ENCODE measurements at regions not wholly inside any gene's neighbourhood (a gene's known extent, or its start where the extent isn't known, plus 50 kb on each side); places are given as distances from the start of the nearest gene placed in this dataset.

DNA sequence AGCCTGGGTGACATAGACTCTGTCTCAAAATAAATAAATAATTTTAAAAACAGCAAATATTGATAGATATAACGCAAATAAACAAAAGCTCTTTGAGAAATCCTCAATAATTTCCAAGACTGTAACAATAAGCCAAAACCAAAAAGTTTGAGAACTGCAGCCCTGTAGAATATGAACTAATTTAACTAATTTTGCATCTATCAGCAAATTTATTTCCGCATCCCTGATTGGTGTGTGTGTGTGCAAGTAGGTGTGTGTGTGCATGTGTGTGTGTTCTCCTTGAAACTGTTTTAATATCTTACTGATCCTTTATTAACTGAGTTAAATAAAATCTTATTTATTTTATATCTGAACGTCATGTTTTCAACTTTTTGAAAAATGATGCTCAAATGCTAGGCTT, 67.0 kb upstream of the ISX start:
- Histone ChIP-seq H3K27me3 (ENCODE audit: insufficient read depth, low read length) (peaks cover 10% of the 10 kb centered on the region), H2AFZ (ENCODE audit: low read depth, low read length, poor library complexity, severe bottlenecking) (no peak overlapping the region), H4K20me1 (ENCODE audit: insufficient read depth) (no peaks in the 10 kb centered on the region), H3K4me3 (replicated peaks in 1 of 2; ENCODE audit: low read depth in 1 of 2, low read length in 2 of 2) (no peak overlapping the region), H3K4me1 (ENCODE audit: control insufficient read depth in 1 of 2, insufficient read depth in 2 of 2, low read length in 2 of 2) (no peaks in the 10 kb centered on the region), H3K36me3 (ENCODE audit: control insufficient read depth in 1 of 2, insufficient read depth in 2 of 2, low read length in 2 of 2) (no peaks in the 10 kb centered on the region), H3K9ac (ENCODE audit: low read length) (no peak overlapping the region), H3K9me3 (ENCODE audit: control insufficient read depth in 1 of 2, insufficient read depth in 1 of 2, low read depth in 1 of 2, low read length in 2 of 2) (no peaks in the 10 kb centered on the region), H3K9me2 (ENCODE audit: insufficient read depth) (no peaks in the 10 kb centered on the region), H3K4me2 (ENCODE audit: low read length) (no peak overlapping the region), H3K79me2 (ENCODE audit: insufficient read depth, low read length) (no peaks in the 10 kb centered on the region), H3K27ac (ENCODE audit: low read depth, low read length) (no peak overlapping the region)
- no TSS peak for BruUV-seq (replicated peaks)
- TF ChIP-seq ZFX (IDR thresholded peaks at IDR 0.05) = no peak
- no peak for TF ChIP-seq RAD21 (IDR thresholded peaks at IDR 0.05; ENCODE audit: low read depth)
- no peak for TF ChIP-seq ZBTB33 (IDR thresholded peaks at IDR 0.05; ENCODE audit: extremely low read depth, insufficient replicate concordance, low read length)
- TF ChIP-seq EZH2 (IDR thresholded peaks at IDR 0.05) = no peak
- no peak for TF ChIP-seq SRF (IDR thresholded peaks at IDR 0.05; ENCODE audit: low read depth)
- no peak for TF ChIP-seq JUND (IDR thresholded peaks at IDR 0.05)
- no peak for TF ChIP-seq POLR2A (IDR thresholded peaks at IDR 0.05; ENCODE audit: borderline replicate concordance, extremely low read depth, insufficient read depth, insufficient read length)
- no peak for TF ChIP-seq SIN3A (IDR thresholded peaks at IDR 0.05; ENCODE audit: low read depth)
- TF ChIP-seq, protein P1, sequence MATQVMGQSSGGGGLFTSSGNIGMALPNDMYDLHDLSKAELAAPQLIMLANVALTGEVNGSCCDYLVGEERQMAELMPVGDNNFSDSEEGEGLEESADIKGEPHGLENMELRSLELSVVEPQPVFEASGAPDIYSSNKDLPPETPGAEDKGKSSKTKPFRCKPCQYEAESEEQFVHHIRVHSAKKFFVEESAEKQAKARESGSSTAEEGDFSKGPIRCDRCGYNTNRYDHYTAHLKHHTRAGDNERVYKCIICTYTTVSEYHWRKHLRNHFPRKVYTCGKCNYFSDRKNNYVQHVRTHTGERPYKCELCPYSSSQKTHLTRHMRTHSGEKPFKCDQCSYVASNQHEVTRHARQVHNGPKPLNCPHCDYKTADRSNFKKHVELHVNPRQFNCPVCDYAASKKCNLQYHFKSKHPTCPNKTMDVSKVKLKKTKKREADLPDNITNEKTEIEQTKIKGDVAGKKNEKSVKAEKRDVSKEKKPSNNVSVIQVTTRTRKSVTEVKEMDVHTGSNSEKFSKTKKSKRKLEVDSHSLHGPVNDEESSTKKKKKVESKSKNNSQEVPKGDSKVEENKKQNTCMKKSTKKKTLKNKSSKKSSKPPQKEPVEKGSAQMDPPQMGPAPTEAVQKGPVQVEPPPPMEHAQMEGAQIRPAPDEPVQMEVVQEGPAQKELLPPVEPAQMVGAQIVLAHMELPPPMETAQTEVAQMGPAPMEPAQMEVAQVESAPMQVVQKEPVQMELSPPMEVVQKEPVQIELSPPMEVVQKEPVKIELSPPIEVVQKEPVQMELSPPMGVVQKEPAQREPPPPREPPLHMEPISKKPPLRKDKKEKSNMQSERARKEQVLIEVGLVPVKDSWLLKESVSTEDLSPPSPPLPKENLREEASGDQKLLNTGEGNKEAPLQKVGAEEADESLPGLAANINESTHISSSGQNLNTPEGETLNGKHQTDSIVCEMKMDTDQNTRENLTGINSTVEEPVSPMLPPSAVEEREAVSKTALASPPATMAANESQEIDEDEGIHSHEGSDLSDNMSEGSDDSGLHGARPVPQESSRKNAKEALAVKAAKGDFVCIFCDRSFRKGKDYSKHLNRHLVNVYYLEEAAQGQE (IDR thresholded peaks at IDR 0.05; ENCODE audit: low read depth) = no peak
- no peak for TF ChIP-seq FOSL1 (IDR thresholded peaks at IDR 0.05; ENCODE audit: low read depth)
- no peak for TF ChIP-seq CEBPB (IDR thresholded peaks at IDR 0.05; ENCODE audit: low read depth)
- TF ChIP-seq ELF1 (IDR thresholded peaks at IDR 0.05; ENCODE audit: borderline replicate concordance, low read depth) = no peak
- no peak for TF ChIP-seq SP1 (IDR thresholded peaks at IDR 0.05; ENCODE audit: low read depth)
- no peak for TF ChIP-seq YY1 (IDR thresholded peaks at IDR 0.05; ENCODE audit: extremely low read depth, insufficient replicate concordance, low read depth, low read length)
- TF ChIP-seq TCF7L2 (IDR thresholded peaks at IDR 0.05; ENCODE audit: borderline replicate concordance, extremely low read depth, insufficient read depth, insufficient read length) = no peak
- TF ChIP-seq EZH2phosphoT487 (IDR thresholded peaks at IDR 0.05; ENCODE audit: borderline replicate concordance) = no peak
- no peak for TF ChIP-seq ZNF274 (IDR thresholded peaks at IDR 0.05; ENCODE audit: low read depth, low read length)
- TF ChIP-seq, protein P2, sequence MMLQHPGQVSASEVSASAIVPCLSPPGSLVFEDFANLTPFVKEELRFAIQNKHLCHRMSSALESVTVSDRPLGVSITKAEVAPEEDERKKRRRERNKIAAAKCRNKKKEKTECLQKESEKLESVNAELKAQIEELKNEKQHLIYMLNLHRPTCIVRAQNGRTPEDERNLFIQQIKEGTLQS (IDR thresholded peaks at IDR 0.05) = no peak
- no peak for TF ChIP-seq CTCF (IDR thresholded peaks at IDR 0.05 in 2 of 3, conservative IDR thresholded peaks at IDR 0.05 in 1 of 3; ENCODE audit: borderline replicate concordance in 1 of 3, insufficient read depth in 1 of 3, low read depth in 2 of 3, low read length in 2 of 3)
- RAD21 ChIA-PET (ENCODE audit: low non-redundant PET in 1 of 2, low total read pairs in 2 of 2, uncharacterized antibody in 2 of 2, unreplicated experiment in 2 of 2) = no interaction called here
- no peak for ATAC-seq
- intact Hi-C loops (cut with micrococcal nuclease) = no loop called here
- POLR2A ChIA-PET = no interaction called here
- CTCF ChIA-PET = no interaction called here
- no peak for DNase-seq (ENCODE audit: low read depth, low spot score)
